LNCAP (cell line): ENCODE measurements at regions not wholly inside any gene's neighbourhood (a gene's known extent, or its start where the extent isn't known, plus 50 kb on each side); places are given as distances from the start of the nearest gene placed in this dataset.

Source experiments
- CTCF ChIP-seq: fragments of 450-650 bp; IDR thresholded peaks from 2 replicates; pipeline ENCODE4 v1.5.1; 2017; ENCODE audit warnings: mild to moderate bottlenecking

- no peak for TF ChIP-seq CTCF
Measured at GRCh38 chr11:32029721-32030120, 61.2 kb upstream of the RCN1 start.

GRCh38 chr11:32028201-32028600 lies 62.7 kb upstream of the RCN1 start:
- TF ChIP-seq CTCF: no peak

- no peak for TF ChIP-seq CTCF
Measured at GRCh38 chr11:32026766-32027165, 64.1 kb upstream of the RCN1 start.

- TF ChIP-seq CTCF: no peak
Measured at GRCh38 chr11:32024948-32025347, 65.9 kb upstream of the RCN1 start.

- no peak for TF ChIP-seq CTCF
Measured at GRCh38 chr11:32023370-32024305, 67.2 kb upstream of the RCN1 start.

GRCh38 chr11:32018672-32019071 lies 72.2 kb upstream of the RCN1 start:
- no peak for TF ChIP-seq CTCF

- TF ChIP-seq CTCF: no peak
Measured at GRCh38 chr11:32016111-32016510, 74.8 kb upstream of the RCN1 start.
